ENCODE measurements at regions not wholly inside any gene's neighbourhood (a gene's known extent, or its start where the extent isn't known, plus 50 kb on each side); places are given as distances from the start of the nearest gene placed in this dataset.

- DNase-seq (ENCODE audit: low spot score) = no peak
Measured at GRCh38 chr4:151887816-151888180, 127.0 kb upstream of the GATB start.

GRCh38 chr4:151887031-151887815 is 126.4 kb upstream of the GATB start:
- peak; percentile 20 for DNase-seq (ENCODE audit: low spot score)

- no peak for DNase-seq (ENCODE audit: low spot score)
Measured at GRCh38 chr4:151885123-151885522, 124.3 kb upstream of the GATB start.

GRCh38 chr4:151883747-151884146 is 122.9 kb upstream of the GATB start:
- no peak for DNase-seq (ENCODE audit: low spot score)

GRCh38 chr4:151882072-151882803 is 121.4 kb upstream of the GATB start:
- no peak for DNase-seq (ENCODE audit: low spot score)

GRCh38 chr4:151879705-151880445 is 119.1 kb upstream of the GATB start:
- no peak for DNase-seq (ENCODE audit: low spot score)

GRCh38 chr4:151876381-151876988 is 115.7 kb upstream of the GATB start:
- DNase-seq (ENCODE audit: low spot score) = no peak

GRCh38 chr4:151874328-151874727 is 113.5 kb upstream of the GATB start:
- DNase-seq (ENCODE audit: low spot score) = no peak

GRCh38 chr4:151866592-151866918 is 105.7 kb upstream of the GATB start:
- DNase-seq (ENCODE audit: low spot score) = no peak

GRCh38 chr4:151865744-151866591 is 105.2 kb upstream of the GATB start:
- DNase-seq (ENCODE audit: low spot score) = no peak

GRCh38 chr4:151865312-151865711 is 104.5 kb upstream of the GATB start:
- no peak for DNase-seq (ENCODE audit: low spot score)

- DNase-seq (ENCODE audit: low spot score) = no peak
Measured at GRCh38 chr4:151864068-151864467, 103.3 kb upstream of the GATB start.

- DNase-seq (ENCODE audit: low spot score) = peak; percentile 37
Measured at GRCh38 chr4:151862766-151863165, 102.0 kb upstream of the GATB start.

- no peak for DNase-seq (ENCODE audit: low spot score)
Measured at GRCh38 chr4:151860561-151861093, 99.8 kb upstream of the GATB start.

GRCh38 chr4:151859641-151860040 is 98.8 kb upstream of the GATB start:
- DNase-seq (ENCODE audit: low spot score) = no peak

- no peak for DNase-seq (ENCODE audit: low spot score)
Measured at GRCh38 chr4:151858356-151858755, 97.5 kb upstream of the GATB start.

- DNase-seq (ENCODE audit: low spot score) = no peak
Measured at GRCh38 chr4:151857368-151857767, 96.6 kb upstream of the GATB start.

GRCh38 chr4:151855747-151856146 is 94.9 kb upstream of the GATB start:
- no peak for DNase-seq (ENCODE audit: low spot score)

GRCh38 chr4:151854731-151855130 is 93.9 kb upstream of the GATB start:
- no peak for DNase-seq (ENCODE audit: low spot score)

- DNase-seq (ENCODE audit: low spot score) = no peak
Measured at GRCh38 chr4:151853034-151853433, 92.2 kb upstream of the GATB start.

GRCh38 chr4:151852202-151852601 is 91.4 kb upstream of the GATB start:
- DNase-seq (ENCODE audit: low spot score) = no peak
